HG03108 (cell line): ENCODE measurements at regions not wholly inside any gene's neighbourhood (a gene's known extent, or its start where the extent isn't known, plus 50 kb on each side); places are given as distances from the start of the nearest gene placed in this dataset.

Experiments used
- ATAC-seq: cut with Tn5 transposase; IDR thresholded peaks from one replicate; pipeline ENCODE4 v1.9.1; 2021; ENCODE audit warnings: moderate library complexity; ENCODE audit not compliant: unreplicated experiment

DNA sequence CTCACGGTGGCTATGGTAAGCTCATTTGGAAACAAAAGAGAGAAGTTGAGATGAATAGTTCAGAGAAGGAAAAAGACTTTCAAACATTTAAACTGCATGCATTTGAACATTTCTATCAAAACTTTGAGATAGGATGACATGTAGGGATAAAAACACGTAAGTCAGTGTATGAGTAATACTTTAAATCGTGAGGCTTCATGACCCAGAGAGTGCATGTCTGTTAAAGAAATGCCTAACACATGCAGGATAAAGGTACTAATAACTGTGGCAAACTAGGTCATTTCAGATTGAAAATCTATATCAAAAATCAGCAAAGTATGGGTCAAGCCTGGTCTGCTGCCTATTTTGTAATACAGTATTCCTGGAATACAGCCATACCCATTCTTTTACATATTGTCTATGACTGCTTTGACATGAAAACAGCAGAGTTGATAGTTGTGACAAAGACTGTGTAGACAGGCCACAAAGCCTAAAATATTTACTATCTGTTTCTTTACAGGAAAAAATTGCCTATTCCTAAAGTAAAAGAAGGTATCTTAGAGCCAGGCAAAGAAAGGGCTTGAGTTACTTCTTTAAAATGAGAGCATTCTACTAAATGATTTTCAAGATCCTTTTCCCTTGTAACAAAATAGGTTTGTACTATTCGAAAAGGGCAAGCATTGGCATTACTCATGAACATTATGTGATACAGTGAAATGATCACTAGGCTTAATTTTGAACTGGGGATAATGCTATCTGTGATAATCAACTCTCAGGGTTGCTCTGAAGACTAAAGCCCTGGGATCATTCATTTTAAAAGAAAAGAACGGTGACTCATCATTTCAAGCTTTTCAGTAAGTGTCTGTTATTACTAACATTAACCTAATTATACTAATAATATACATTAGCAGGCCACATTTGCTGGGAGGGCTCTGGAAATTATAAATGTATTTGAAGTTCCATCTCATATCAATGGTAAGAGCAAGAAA is 185.9 kb downstream of the CRPPA start:
- ATAC-seq = no peak

DNA sequence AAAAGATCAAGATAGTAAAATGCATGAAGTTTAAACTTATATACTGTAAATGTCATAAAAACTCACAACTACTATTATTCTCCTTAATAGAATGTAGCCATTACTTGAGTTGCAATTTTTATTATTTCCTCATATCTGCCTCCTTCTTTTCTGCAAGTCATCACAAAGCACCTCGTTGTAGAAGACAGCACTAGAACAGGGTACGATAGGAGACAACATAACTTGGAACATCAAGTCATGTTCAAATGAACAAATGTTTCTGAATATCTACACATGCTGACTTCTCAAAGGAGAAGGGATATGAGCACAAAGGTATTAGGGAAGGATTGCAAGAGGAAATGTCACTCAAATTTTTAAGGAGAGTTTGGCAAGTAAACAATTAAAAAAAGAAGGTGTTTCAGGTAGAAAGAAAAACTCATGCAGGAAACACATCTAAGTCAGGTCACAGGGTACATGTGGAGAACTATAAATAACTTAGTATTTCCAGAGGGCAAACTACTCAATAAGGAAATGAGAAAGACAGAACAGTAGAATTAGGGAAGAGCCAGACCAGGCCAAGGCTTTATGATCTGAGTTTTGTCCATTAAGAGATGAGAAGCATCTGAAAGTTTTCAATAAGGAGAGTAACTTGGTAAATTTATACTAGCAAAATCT is 186.7 kb downstream of the CRPPA start:
- ATAC-seq = no peak

GRCh38 chr7:16233517-16233916 is 187.8 kb downstream of the CRPPA start:
- ATAC-seq = no peak

DNA sequence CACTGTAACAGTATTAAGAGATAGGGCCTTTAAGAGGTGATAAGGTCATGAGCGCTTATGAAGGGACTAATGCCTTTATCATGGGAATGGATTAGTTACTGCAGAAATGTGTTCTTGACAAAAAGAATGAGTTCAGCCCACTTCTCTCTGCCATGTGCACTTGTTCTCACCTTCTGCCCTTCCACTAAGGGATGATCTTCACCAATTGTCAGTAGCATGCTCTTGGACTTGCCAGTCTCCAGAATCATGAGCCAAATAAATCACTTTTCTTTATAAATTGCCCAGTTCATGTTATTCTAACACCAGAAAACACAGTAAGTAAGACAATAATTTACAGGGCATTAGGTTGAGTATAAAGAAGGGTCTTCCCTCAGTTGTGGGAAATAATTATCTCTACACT is 189.1 kb downstream of the CRPPA start:
- no peak for ATAC-seq

DNA sequence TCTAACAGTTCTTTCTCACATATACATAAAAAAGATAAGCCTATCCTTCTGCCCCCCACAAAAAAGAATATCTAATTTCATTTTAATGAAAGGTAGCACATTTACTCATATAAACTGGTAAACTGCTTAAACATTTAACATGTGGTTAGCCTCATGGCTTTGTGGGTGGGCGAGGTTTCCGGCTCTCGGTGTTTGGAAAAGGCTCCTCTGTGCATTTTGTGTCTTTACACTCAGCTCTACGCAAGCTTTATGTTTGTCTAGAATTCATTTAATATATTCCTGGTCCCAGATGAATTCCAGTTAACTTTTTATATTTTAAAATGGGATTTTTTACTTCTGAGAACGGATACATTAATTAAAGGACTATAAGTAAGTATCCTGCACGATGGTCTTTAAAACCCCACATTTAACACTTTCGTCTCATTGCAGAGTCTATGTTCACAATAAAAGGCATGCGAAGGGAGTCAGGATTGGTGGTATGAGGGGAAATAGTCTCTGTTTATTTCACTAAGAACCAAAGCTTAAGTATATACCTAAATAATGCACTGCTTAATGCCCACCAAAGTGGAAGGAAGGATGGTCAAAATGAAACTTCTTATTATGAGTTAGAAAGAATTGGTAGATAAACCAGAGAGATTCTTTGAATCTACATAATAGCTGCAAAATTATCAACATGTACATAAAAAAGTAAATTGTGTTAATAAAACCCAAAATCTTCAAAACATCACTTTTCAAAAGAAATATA is 197.2 kb downstream of the CRPPA start:
- no peak for ATAC-seq

GRCh38 chr7:16212610-16213009 is 208.7 kb downstream of the CRPPA start:
- ATAC-seq = no peak

DNA sequence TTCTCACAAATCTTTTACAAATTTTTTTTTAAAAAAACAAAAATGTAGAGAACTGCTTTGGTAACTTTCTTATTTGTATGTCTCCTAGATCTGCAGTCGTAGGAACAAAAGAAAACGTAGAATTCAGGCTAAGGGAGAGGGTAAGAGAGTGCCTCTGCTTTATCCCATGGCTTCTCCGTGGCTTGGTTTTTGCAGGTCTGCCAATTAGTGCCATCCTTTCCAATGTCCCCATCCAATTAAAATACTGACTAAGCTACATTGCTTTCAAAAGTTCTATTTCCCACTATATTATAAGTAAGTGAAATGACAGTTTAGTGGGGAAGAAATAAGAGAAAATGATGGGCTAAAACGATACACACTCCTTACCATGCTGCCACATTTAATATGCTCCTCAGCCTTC is 209.3 kb downstream of the CRPPA start:
- ATAC-seq = no peak

DNA sequence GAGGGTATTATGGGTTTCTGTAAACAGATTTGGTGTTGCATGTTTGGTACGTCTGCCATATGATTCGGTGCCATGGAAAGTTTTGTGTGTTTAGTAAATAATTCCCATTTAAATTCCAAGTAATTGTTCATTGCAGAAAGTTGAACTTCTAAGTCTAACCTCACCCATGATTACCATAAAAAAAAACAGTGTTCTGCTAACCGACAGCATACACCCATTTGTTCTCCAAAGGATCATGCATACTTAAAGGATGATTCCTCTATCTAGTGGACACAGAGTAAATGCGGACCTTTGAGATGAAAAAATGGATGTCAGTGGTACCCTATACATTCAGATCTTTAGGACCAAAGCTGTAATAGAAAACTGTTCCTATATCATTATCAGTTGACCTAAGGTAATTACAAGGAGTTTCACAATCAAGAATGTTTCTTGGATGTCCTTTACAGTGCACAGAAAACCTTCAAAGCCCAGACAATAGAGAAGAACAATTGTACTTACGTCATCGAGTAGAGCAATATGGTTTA is 209.9 kb downstream of the CRPPA start:
- no peak for ATAC-seq

DNA sequence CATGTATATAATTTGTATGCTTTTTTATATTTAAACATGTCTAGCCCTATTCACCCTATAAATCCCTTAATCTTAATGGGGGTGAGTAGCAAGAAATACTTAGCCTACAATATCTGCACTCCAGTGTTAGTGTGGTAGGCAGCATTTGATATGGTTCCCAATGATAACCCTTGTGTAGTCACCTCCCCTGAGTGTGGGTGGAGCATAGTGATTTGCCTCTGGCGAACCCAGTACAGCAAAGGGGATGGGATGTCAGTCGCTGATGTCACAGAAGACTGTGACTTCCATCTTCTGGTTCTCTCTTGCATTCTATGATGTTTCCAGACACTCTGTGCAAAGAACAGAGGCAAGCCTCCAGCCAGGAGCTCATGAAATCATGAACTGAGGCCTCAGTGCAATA is 211.2 kb downstream of the CRPPA start:
- no peak for ATAC-seq

GRCh38 chr7:16207321-16207720 is 214.0 kb downstream of the CRPPA start:
- no peak for ATAC-seq

GRCh38 chr7:16205466-16205865 is 215.9 kb downstream of the CRPPA start:
- ATAC-seq = no peak

DNA sequence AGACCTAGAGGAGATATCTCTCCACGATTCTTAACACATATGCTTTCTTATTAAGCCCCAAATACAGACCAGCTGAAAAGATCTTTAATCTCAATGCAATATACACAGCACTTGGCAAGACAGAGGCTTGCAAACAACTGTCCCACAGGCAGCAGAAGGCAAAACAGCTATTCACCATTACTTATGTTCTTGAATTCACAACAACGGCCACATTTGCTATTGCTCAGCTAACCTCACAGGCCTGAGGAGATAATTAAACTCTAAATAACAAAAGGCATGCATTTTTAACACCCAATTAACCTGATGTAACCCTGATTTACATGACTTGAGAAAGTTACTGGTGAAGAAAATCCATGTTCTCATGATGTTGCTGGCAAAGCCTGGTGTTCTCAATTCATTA is 216.4 kb downstream of the CRPPA start:
- no peak for ATAC-seq

- no peak for ATAC-seq
These were observed 218.3 kb downstream of the CRPPA start for GRCh38 chr7:16203065-16203464.

DNA sequence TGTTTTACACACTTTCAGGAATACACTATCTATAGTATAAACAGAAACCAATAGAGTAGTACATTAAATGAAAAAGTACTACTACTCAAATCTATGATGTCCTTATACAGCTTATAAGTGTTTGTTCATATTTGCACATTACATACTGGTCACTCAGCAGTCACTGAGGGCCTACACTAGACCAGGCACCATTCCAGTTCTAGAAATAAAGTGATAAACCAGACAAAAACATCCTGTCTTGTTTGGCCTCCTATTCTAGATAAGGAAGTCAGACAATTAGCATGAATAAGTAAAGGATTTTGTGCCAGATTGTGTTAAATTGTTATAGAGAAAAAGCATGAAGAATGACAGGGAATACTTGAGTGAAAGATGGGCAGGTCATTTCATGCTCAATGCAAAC is 219.0 kb downstream of the CRPPA start:
- ATAC-seq = no peak

DNA sequence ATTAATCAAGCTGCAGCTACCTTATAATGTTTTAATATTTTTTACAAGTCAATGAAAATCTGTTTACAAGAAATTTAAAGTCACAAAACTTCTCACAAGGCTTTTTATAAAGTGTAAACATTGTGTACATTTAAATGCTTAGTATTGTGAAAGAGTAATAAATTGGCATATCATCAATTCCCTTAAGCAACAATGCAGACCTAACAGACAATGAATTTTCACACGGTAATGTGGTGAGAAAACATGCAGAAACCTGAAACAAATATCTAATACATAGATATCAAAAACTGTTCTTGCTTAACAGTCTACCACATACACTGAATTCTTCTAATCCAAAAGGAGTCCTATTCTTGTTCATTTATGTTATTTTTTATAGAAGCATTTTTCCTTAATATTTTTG is 220.7 kb downstream of the CRPPA start:
- no peak for ATAC-seq

DNA sequence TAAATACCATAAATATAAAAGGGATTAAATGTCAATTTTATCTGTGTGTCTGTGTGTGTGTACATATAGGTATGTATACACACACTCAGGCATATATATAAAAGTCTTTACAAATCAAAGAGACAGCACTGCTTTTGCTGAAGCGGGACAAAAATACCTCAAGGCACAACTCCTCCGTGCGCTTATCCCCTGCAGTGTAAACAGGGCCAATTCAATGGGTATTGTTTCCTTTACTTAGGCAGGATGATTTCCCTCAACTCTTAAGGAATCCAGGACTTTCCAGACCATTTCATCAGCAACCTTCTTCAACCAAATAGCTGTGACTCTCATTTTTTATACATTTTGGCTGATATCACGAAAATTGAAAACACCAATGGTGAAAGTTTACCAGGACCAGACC is 227.7 kb downstream of the CRPPA start:
- ATAC-seq = no peak

DNA sequence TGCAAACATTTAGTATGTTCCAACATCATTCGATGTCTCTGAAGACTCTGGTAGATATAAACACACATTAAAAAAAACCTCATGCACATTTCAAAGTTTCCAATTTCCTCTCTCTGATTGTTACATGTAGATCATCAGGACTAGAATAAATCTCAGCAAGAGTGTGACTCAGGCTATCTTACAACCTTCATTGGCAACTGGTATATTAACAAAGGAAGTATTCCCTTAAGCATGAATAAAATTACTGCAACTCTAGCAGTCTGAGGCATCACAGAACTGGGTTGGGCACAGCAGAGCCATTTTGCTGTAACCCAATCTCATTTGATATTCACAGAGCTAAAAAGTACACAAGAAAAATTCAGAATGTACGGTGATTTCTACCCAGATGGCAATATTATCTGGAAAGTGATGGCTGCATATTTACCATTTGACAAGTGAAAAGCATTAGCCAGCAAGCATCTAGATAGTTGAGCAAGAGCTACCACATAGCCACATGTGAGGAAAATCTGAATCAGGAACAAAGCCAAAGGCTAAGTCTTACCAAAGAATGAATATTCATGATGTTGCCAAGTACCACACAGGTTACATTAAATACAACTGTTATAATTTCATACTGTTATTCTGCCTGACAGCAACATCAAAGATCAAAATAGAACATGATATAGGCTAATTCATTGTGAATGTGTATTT is 232.2 kb downstream of the CRPPA start:
- ATAC-seq = no peak

- no peak for ATAC-seq
These were observed 234.2 kb downstream of the CRPPA start for GRCh38 chr7:16187131-16187530.

DNA sequence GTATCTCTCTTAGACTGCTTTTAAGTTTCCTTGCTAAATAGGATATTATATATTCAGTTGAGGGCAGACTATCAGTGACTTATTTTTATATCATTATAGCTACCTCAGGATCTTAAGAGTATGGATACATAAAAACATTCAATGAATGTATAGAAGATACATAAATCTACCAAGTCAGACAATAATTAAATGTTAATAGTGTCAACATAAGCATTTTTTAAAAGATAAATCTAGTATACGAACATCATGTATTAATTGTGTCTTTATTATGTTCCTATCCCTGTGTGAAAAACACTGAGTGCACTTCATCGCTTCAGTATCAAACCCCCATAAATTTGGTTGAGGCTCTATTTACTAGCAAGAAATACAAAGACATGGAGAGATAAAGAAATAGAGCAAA is 242.8 kb downstream of the CRPPA start:
- ATAC-seq = no peak

- no peak for ATAC-seq
These were observed 243.2 kb downstream of the CRPPA start for GRCh38 chr7:16178092-16178491.

- no peak for ATAC-seq
These were observed 247.1 kb downstream of the CRPPA start for GRCh38 chr7:16174253-16174652.
